ENCODE measurements at regions not wholly inside any gene's neighbourhood (a gene's known extent, or its start where the extent isn't known, plus 50 kb on each side); places are given as distances from the start of the nearest gene placed in this dataset.

GRCh38 chr2:156787517-156787916, 351.3 kb downstream of the GPD2 start:
- Histone ChIP-seq H3K4me3 (no peak overlapping the region), H2AFZ (no peak overlapping the region), H3F3A (replicated peaks; ENCODE audit: low read depth) (no peaks in the 10 kb centered on the region), H4K20me1 (replicated peaks; ENCODE audit: insufficient read depth) (no peaks in the 10 kb centered on the region), H3K36me3 (ENCODE audit: insufficient read depth) (no peaks in the 10 kb centered on the region), H3K4me1 (ENCODE audit: insufficient read depth) (no peaks in the 10 kb centered on the region), H3K27ac (ENCODE audit: low read depth) (no peak overlapping the region), H3K79me2 (replicated peaks; ENCODE audit: insufficient read depth) (no peaks in the 10 kb centered on the region), H3K27me3 (ENCODE audit: insufficient read depth) (no peaks in the 10 kb centered on the region), H3K9me2 (ENCODE audit: insufficient read depth) (peaks cover 4% of the 10 kb centered on the region; the same call in 1 of the 2 replicates), H3K4me2 (no peak overlapping the region)
- TF ChIP-seq ZNF114 (CRISPR knock-in tag; IDR thresholded peaks at IDR 0.05) = no peak
- no peak for TF ChIP-seq EZH2 (IDR thresholded peaks at IDR 0.05; ENCODE audit: low read depth, unreplicated experiment)
- TF ChIP-seq CTCF (conservative IDR thresholded peaks at IDR 0.05; ENCODE audit: low read depth in 2 of 2) = no peak
- TF ChIP-seq REST (IDR thresholded peaks at IDR 0.05; ENCODE audit: unreplicated experiment) = no peak
- TF ChIP-seq ZNF462 (CRISPR knock-in tag; IDR thresholded peaks at IDR 0.05) = no peak
- no peak for TF ChIP-seq NANOG (IDR thresholded peaks at IDR 0.05; ENCODE audit: borderline replicate concordance)
- no peak for TF ChIP-seq ZNF331 (CRISPR knock-in tag; IDR thresholded peaks at IDR 0.05; ENCODE audit: low read depth)
- no peak for TF ChIP-seq POLR2AphosphoS5 (IDR thresholded peaks at IDR 0.05; ENCODE audit: low read depth)
- TF ChIP-seq ETS1 (IDR thresholded peaks at IDR 0.05) = no peak
- no peak for TF ChIP-seq CREB1 (CRISPR knock-in tag; IDR thresholded peaks at IDR 0.05; ENCODE audit: low read depth)
- no peak for TF ChIP-seq JUNB (IDR thresholded peaks at IDR 0.05; ENCODE audit: unreplicated experiment)
- no peak for TF ChIP-seq STAT1 (IDR thresholded peaks at IDR 0.05; ENCODE audit: unreplicated experiment)
- H3K4me3 Mint-ChIP-seq = no peak overlapping the region
- H3K27me3 Mint-ChIP-seq (ENCODE audit: insufficient read depth, low read depth, poor library complexity) = peaks cover 1% of the 10 kb centered on the region
- H3K9me3 Mint-ChIP-seq = no peaks in the 10 kb centered on the region
- ATAC-seq (no peak), DNase-seq (ENCODE audit: low spot score) (no peak)
- H3K27ac Mint-ChIP-seq = no peak overlapping the region
- peaks cover 4% of the 10 kb centered on the region; the same call in 1 of the 3 replicates for H3K4me1 Mint-ChIP-seq
- no peaks in the 10 kb centered on the region for H3K36me3 Mint-ChIP-seq (ENCODE audit: low read depth)
